ENCODE measurements at regions not wholly inside any gene's neighbourhood (a gene's known extent, or its start where the extent isn't known, plus 50 kb on each side); places are given as distances from the start of the nearest gene placed in this dataset.

DNA sequence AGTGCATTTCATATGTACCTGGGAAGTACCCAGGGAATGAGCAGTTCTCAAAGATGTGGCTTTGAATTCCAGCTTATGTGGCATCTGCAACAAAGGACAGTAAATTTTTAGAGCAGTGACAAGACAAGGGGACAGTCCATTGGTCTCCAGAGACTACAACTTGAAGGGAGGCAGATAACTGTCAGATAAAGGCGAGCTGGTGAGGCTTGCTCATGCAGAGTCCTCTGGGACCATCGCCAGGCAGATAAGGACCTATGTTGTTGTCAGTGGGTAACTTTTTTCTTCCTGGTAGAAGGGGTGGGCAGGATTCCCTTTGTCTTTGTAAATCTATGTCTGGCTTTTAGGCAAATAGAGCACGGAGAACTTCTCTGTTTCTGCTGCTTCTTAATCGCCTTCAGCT lies 120.2 kb downstream of the ICE1 start:
- TF ChIP-seq CTCF (conservative IDR thresholded peaks at IDR 0.05 in 1 of 2, IDR thresholded peaks at IDR 0.05 in 1 of 2; ENCODE audit: low read depth in 1 of 2, low read length in 2 of 2) = no peak
- no peak for TF ChIP-seq EZH2 (IDR thresholded peaks at IDR 0.05; ENCODE audit: low read length, missing control alignments)

Data from fibroblast of lung (primary cell).